IPS-11a (cell line): ENCODE measurements at regions not wholly inside any gene's neighbourhood (a gene's known extent, or its start where the extent isn't known, plus 50 kb on each side); places are given as distances from the start of the nearest gene placed in this dataset.

Source experiments
- H3K4me3 ChIP-seq: one replicate; pipeline ENCODE4 v1.5.1; 2013; ENCODE audit warnings: low read depth, low read length, control low read depth

DNA sequence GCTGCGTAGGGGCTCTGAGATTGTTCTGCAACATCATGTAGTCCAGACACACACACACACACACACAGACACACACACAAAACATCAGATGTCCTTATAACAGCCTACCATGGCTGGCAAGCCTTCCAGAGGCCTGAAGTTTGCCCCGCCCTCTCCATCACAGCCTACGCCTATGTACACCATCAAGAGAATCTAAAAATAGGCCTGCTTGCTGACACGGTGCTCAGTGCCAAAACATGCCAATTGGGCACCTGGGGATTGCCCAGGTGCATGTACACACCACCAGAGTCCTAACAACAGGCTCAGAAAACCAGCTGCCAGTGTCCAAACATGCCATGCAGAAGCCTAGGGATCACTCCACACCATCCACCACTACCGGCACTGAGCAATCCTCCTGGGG, 391.7 kb upstream of the SPTLC3 start:
- H3K4me3 ChIP-seq, result no peak overlapping the region

DNA sequence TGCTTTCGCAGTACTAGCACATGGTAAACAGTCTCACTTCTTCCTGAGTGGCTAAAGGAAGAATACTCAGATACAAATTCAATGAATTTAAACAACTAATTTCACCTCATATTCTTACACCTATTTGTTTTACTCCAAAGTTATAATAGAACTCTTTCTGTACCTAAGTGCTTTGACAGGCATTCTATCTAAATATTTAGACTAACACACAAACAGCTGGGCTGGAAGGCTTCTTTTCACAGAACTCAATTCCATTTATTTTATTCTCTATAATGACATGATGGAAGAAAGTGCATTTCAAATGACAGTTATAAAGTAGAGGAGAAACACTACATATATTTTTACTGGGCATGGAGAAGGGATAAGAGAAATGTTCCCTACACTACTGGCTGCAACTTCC, 384.9 kb upstream of the SPTLC3 start:
- H3K4me3 ChIP-seq, result no peak overlapping the region

DNA sequence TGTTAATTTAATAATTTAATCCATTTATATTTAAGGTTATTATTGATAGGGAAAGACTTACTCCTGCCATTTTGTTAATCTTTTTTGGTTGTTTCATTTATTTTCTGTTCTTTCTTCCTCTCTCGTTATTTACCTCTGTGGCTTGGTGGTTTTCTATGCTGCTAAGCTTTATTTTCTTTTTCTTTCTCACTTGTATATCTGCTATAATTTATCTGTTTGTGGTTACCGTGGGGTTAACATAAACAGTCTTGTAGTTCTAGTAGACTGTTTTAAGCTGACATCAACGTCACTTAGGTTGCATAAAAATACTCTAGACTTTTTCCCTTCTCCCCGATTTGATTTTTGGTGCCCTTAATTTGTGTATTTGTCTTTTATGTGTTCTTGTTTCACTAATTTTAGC, 381.3 kb upstream of the SPTLC3 start:
- H3K4me3 ChIP-seq, result no peak overlapping the region

DNA sequence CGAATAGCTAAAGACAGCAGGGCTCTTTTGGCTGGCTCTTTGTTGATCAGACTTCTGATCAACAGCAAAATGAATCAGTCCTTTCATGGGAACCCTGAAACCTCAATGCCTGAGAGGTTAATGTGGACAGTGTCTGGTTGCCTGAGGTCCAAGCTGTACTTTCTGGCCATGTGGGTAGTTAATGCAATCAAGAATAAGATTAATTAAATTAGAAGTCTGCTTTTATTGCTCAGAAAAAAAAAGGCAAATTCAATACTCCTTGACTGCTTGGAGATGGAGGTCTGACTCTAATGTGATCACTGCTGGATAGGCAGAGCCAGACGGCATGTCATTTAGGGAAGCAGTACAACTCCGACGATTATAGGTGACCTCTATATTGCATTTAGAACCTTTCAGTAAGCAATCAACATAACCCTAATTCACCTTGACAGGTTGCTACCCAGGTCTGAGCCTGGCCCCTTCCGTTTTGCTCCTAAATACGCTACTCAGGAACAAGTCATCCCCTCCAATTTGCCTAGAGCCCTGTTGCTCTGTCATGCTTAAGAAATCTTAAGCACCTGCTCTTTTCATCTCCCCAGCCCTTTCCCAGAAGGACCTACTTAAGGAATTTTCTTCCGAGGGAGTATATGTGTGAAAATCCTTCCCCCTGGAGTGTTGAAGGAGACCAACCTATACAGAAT, 370.0 kb upstream of the SPTLC3 start:
- no peak overlapping the region for H3K4me3 ChIP-seq

DNA sequence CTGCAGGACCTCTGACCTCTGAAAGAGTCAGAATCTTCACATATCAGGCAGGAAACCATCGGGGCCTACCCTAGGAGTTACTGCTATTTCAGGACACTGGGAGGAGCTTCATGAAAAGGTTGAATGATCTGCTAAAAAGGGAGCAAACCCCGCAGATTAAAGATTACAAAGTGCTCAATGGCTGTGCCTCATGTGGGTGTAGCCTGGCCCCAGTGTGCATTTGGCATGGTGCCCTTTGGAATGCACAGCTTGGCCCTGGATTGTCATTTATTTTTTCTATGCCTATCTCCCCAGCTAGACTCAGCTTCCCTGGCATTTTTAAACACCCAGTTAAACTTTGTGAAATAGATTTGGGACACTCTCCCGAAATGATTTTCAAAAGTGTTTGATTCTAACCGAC, 368.5 kb upstream of the SPTLC3 start:
- no peak overlapping the region for H3K4me3 ChIP-seq

DNA sequence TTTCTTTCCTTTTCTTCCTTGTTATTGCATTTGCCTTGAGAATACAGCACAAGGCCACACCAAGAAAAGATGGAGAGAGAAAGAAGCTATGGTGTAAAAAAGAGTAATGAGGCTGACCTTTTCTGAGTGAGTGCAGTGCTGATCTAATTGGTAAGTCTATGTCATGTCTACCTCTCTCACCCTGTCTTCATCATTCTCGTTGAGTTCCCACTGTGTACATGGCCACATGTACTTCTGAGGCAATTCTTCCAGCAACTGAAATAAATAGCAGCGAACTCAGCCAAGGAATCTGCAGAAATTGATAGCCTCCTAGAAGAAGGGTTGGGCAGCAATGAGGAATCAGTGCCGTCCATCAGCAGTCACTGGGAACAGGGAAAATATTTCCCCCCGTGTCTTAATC, 367.2 kb upstream of the SPTLC3 start:
- no peak overlapping the region for H3K4me3 ChIP-seq

DNA sequence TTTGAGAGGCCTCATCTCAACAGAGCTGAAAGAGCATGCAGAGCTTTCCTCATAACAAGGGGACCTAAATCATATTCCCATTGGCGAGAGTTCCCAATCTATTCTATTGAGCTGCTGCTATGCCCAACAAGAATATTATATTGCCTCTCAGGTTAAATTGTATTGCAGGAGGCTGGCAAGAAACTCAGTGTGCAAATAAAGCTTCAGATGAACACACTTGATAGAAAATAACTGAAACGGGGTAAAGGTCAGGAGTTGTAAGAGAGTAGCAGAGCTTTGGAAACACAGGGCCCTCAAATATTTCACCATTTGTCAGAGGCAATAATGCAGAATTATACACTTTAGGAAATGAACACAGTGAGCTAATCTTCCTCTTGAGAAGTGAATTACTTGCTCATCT, 364.3 kb upstream of the SPTLC3 start:
- no peak overlapping the region for H3K4me3 ChIP-seq

DNA sequence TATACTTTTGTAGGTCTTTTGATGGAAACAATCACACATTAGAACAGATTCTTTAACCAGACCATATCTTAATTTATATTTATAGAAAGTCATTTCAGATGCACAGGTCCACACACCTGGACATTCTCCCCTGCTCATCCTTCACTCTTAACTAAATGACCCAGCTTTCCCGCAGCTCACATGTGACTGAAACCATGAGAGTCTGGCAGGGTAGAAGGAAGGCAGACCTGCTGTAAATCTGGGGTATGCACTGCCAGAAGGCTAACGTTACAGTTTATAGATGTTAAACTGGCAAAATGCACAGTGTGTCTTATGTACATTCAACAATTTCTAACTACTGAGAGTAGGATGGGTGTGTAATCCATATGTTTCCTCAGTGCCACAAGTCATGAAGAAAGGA, 359.5 kb upstream of the SPTLC3 start:
- no peak overlapping the region for H3K4me3 ChIP-seq

DNA sequence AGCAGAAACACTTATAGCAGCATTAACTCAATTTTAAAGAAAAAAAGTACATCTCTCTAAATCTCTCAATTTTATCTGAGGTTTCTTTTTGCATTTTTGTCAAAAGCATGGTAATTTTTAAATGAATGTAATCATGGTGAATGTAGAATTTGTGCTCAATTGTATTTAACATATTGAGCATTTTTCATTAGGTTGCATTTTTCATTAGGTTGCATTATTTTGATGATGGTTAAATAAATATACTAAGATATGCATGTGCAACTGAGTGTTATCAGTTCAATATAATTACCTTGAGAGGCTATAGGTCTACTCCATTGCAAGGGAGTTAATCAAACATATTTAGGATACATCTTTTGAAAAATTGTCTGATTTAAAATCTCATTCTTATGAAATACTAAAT, 355.1 kb upstream of the SPTLC3 start:
- H3K4me3 ChIP-seq, result no peak overlapping the region

DNA sequence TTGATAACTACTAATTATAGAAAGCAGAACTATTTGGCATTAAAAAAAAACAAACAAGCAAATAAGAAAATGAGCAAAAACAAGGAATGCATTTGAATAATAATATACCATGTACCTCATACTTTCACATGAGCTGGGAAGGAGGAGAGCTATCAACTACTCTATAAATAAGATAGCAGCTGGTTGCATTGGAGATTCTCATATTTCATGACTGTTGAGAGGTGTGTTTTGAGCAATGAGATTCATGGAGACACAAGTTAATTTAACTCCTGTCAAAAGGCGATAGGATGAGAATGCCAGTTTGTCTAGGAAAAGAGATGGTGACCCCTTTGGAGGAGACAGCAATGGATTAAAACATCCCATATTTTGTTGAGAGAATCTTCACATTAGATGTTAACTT, 348.8 kb upstream of the SPTLC3 start:
- H3K4me3 ChIP-seq, result no peak overlapping the region

DNA sequence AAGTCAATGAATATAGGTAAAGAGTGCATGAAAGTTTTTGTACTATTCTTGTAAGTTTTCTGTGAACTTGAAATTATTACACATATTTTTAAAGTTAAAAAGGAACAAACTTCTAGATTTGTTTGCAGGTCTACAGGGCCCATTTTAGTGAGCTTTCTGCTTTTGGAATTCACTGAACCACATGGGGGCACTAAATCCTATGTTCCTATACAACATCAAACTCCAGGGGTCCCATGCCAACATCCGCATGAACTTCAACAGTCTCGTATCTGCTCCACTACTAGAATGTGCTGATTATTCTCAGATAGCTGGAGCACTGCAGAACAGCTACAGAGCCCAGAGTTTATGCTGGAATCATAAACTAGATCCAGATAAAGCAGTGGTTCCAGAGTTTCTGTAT, 347.9 kb upstream of the SPTLC3 start:
- H3K4me3 ChIP-seq, result no peak overlapping the region

DNA sequence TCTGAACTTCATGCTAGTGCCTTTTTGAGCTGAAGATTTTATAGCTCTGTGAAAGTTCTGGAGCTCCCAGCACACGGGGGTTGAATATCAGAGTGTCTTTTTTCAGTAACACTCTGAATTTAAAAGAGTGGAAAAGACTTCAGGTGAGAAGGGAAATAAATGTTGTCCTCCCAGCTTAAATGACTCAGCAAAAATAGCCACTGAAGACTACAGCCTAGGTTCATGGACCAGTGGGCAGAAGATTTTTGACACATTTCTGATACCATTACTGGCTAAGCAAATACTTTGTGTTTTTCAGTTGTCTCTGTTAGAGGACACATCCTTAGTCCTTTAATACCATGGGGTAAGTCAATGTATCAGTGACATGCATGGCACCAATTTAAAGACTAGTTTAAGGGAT, 338.5 kb upstream of the SPTLC3 start:
- H3K4me3 ChIP-seq, result no peak overlapping the region

DNA sequence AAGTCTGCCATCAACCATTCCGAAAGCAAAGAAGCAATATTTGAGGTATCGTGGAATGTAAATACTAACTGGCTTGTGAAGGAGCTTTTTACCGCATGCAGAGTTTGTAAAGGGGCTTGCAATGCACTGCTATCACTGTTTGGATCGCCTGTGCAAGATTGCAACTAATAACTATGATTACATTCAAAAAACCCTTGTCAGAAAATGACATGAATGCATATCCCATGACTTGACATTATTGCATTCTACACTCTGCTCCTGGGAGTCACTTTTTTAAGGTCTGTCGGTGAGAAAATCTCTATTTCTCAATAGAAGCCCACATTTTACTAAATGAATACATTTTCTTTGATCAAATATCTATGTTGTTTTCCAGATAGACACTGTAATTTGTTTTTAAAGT, 335.4 kb upstream of the SPTLC3 start:
- H3K4me3 ChIP-seq, result no peak overlapping the region

DNA sequence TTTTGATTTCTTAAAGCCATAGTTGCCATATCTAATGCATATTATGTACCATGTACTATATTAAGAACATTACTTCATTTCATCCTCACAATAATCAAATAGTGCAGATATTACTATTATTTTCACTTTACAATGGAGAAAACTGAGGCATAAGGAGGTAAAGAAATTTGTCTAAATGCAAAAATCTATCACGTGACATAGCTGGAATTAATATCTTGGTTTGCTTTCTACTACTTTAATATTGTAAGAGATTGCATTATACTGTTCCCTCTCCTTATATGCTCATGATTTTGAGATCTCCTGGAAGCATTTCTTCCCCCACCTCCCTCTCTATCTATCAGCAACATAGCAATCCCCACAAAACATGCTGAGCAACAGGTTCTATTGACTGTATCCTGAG, 330.8 kb upstream of the SPTLC3 start:
- H3K4me3 ChIP-seq, result no peak overlapping the region

DNA sequence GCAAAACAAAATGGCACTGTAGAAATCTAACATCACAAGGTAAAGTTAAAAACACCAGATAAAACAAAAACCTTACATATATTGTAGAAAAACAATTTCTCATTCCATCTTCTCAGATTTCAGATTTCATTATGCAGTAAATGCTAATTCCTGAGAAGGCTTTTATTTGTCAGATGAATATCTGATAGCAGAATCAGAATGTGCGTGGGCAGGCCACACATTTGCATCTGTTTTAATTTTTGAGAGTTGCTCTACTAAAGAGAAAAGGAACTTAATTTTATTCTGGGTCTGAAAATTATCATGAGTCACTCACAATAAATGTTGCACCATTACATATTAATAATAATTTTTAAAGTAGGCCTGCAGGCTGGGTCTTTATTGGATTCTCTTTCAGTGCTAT, 329.3 kb upstream of the SPTLC3 start:
- H3K4me3 ChIP-seq, result no peak overlapping the region

DNA sequence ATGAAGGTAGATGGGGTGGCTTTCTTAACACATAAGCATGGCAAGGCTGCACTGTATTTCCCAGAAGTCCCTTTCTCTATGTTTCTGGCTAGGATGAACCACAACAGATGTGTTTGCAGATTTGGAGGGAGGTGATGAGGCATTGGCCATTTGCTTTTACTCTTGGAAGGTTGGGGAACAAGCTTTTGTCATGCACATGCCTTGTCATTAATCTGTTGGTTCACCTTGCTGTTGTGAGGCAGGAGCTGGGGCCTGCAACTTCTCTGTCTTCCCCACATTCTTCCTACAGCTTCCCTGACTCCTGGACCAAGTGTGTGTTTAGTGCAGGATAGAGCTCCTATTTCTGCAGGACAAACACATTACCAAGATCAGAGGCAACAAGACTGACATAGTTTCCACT, 326.2 kb upstream of the SPTLC3 start:
- H3K4me3 ChIP-seq, result no peak overlapping the region

DNA sequence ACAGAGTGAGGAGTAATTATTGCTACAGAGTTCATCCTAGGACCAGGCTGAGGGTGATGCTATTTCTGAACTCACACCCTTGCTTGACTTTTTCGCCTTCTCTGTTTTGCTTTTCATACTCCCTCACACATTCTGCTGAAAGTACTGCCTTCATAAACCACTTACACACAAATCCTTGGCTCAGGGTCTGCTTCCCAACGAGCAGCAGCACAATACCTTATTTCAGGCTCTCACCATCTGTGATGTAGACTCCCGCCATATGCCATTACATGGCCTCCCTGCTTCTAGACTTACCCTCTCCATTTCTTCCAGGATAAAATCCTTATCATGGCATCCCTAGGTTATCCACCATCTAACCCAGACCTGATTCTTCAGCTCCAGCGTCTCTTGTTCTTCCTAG, 321.3 kb upstream of the SPTLC3 start:
- no peak overlapping the region for H3K4me3 ChIP-seq

DNA sequence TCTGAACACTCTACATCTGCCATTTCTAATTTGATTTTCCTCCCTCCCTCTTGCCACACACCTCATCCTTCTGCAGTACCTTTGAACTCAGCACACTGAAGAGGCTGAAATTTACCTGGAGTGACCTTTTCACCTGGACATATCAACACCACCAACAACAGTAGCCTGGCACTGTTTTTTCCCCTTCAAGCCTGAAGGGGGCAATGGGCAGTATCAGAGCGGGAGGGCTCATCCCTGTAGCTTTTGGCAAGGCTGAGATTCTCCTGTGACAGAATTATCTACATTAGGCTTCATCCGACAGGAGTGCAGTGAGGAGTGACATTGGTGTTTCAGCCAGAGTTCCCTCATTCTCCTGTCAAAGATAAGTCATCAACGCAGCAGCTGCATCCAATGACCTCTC, 312.8 kb upstream of the SPTLC3 start:
- H3K4me3 ChIP-seq, result no peak overlapping the region

DNA sequence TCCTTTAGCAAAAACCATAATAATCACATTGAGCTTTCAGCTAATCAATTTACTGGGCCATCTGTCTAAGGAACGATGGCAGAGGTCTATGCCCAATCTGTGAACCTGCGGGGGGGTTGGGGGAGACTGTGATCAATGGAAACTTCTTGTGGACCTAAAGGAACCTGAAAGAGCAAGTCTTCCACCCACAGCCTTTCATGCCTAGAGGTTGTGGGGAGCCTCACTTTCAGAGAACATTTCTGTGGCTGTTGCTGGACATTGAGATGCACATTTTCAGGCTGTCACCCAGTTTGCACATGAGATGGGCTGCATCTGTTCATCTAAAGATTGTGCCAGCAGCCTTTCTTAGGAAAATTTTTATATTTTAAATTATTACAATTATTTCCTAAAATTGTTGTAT, 310.0 kb upstream of the SPTLC3 start:
- no peak overlapping the region for H3K4me3 ChIP-seq

DNA sequence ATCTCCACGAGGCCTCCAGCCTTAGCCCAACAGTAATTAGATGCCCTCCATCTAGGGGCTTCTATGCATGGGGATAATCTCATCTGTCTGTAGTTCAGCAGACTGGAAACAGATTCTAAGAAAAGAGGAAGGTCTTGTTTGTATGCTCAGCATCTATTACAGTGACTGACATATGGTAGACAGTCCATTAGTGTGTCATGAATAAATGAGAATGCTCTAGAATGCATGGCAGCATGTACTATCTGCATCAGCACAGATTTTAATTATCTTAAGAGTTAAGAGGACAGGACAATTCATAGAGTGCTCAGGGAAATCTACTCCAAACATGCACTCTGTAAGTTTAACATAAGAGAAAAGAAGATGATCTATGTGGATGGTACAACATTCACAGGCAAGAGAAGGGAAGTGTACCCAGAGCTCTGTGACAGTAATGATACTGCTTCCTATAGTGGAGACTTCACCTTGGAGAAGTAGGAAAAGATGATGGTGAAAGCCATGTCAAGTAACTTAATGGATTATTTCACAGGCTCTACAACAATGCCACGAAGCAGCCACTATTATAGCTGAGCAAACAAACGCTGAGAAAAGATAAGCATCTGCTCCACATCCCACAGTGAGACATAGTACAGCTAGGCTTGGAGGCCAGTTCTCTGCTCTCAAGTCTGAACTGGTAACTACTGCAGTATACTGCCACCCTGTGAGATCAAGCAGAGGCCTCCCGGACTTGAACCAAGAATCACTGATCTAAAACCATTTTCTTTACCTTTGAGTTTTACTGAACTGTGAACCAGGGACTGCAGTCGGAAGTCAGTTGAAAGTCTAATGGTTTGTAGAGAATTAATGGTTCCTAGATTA, 309.2 kb upstream of the SPTLC3 start:
- no peak overlapping the region for H3K4me3 ChIP-seq

DNA sequence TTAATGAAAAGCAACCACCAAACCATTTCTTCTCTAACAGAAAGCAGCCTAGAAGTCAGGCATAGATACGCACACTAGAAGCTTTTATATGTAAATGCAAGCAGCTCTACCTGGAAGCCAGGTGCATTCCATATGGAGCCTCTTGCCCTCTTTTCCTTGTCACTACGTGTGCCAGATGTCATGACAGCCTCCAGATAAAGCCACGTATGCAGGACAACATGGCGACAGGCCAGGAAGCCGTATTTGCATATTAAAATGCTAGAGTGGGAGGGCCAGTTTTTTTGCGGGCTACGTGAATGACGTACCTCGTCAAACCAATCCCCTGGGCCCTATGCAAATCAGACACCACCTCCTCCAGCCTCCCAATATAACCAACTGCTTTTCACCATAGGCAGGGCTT, 308.1 kb upstream of the SPTLC3 start:
- no peak overlapping the region for H3K4me3 ChIP-seq

DNA sequence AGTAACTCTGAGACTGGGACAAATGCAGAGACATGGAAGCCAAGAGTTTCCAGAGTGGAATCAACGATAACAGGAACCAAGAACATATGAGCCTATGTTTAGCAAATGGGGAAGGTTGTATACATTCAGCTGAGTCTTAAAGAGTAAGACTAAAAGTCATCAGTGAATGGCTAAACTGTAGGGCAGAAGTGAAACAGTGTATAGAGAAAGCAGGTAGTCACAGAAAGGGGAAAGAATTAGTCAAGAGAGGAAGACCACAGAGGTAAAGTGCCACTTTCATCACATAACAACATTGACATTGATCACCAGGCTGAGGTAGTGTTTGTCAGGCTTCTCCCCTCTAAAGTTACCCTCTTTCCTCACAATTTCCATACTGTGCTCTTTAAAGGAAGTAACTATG, 306.5 kb upstream of the SPTLC3 start:
- H3K4me3 ChIP-seq, result no peak overlapping the region

DNA sequence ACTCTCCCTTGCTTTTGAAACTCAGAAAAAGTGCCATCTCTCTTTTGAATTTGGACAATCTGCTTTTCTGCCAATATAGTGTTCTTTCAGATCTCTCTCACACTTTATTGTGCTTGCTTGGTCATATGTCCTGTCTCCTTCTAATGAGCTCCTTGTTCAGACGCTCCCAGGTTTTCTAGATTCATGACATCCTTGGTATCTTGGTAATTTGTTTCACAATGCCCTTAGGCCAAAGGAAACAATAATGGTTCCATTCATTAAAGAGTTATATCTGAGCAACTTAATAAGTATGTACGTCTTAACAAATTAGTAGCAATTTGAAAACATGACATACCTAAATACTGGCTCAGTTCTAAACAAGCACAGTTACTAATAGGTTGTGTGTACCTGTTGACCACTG, 293.4 kb upstream of the SPTLC3 start:
- no peak overlapping the region for H3K4me3 ChIP-seq
